Endothelial cell of umbilical vein (primary cell): ENCODE measurements at regions not wholly inside any gene's neighbourhood (a gene's known extent, or its start where the extent isn't known, plus 50 kb on each side); places are given as distances from the start of the nearest gene placed in this dataset.

ENCODE experiments used
- BruUV-seq: library from RNA; stranded (reverse); fragments of 400-500 nt; replicated peaks from 2 replicates; lab custom pipeline; 2021; lab: Mats Ljungman, UMichigan
- CTCF ChIA-PET: fragments of 300-600, 350-600 bp; sonication (Branson Sonifier 250); formaldehyde crosslinking; loops from one replicate; lab custom pipeline; 2021; ENCODE audit warnings: antibody characterized with exemption, inconsistent platforms; lab: Charles Lee
- POLR2A ChIA-PET: fragments of 300-600, 350-600 bp; sonication (Branson Sonifier 250); formaldehyde crosslinking; loops from one replicate; lab custom pipeline; 2021; ENCODE audit warnings: antibody characterized with exemption, inconsistent platforms; lab: Charles Lee
- DNase-seq: peaks from one replicate; pipeline ENCODE4 v3.0.0-alpha.2; 2011; ENCODE audit warnings: low read depth, low spot score
- FAIRE-seq: peaks from 2 replicates; lab custom pipeline; 2011; peaks lifted over from hg19 to GRCh38; lab: Jason Lieb, UNC
- H2AFZ ChIP-seq: 2 replicates; pipeline ENCODE4 v1.6.0; 2012; ENCODE audit warnings: low read depth, low read length, control low read depth, inconsistent platforms
- H3K27ac ChIP-seq: 2 replicates; pipeline ENCODE4 v1.5.1; 2011; ENCODE audit warnings: low read depth, mild to moderate bottlenecking, control low read depth, low read length, moderate library complexity; ENCODE audit not compliant: insufficient read depth
- H3K27me3 ChIP-seq, 2 experiments: 2 replicates each; pipeline versions ENCODE4 v1.6.0 to v1.6.1; 2011; ENCODE audit warnings: low read length in 2 of 2, mixed read lengths in 1 of 2; ENCODE audit not compliant: control insufficient read depth in 2 of 2, insufficient read depth in 2 of 2
- H3K36me3 ChIP-seq, 2 experiments: 2 replicates in 1 of 2; 3 replicates in 1 of 2; pipeline ENCODE4 v1.5.1; 2011; ENCODE audit warnings: low read length in 2 of 2, mild to moderate bottlenecking in 1 of 2, moderate library complexity in 1 of 2; ENCODE audit not compliant: control insufficient read depth in 2 of 2, insufficient read depth in 2 of 2; ENCODE audit errors: extremely low read depth in 1 of 2
- H3K4me1 ChIP-seq: 3 replicates; pipeline ENCODE4 v1.5.1; 2011; ENCODE audit warnings: mild to moderate bottlenecking, low read length; ENCODE audit not compliant: control insufficient read depth, insufficient read depth; ENCODE audit errors: extremely low read depth
- H3K4me2 ChIP-seq: 2 replicates; pipeline ENCODE4 v1.6.1; 2011; ENCODE audit warnings: low read length, control low read depth, mixed read lengths; ENCODE audit not compliant: insufficient read depth
- H3K4me3 ChIP-seq, 3 experiments: fragments of 200-600 bp in 1 of 3; sonication (generic), shearing (Covaris generic) in 1 of 3; replicated peaks in 1 of 3; 2 replicates each; pipeline ENCODE4 v1.5.1; 2011 to 2016; ENCODE audit warnings: control low read depth in 3 of 3, low read length in 3 of 3, mild to moderate bottlenecking in 2 of 3, inconsistent platforms in 1 of 3, low read depth in 1 of 3, moderate library complexity in 1 of 3; ENCODE audit not compliant: insufficient read depth in 1 of 3
- H3K79me2 ChIP-seq: 2 replicates; pipeline ENCODE4 v1.6.0; 2012; ENCODE audit warnings: low read length, inconsistent platforms; ENCODE audit not compliant: control insufficient read depth, insufficient read depth
- H3K9ac ChIP-seq: replicated peaks from 2 replicates; pipeline ENCODE3; 2011; ENCODE audit warnings: low read length, control low read depth; ENCODE audit not compliant: insufficient read depth; ENCODE audit errors: extremely low read depth
- H3K9me1 ChIP-seq: replicated peaks from 3 replicates; pipeline ENCODE4 v1.6.0; 2011; ENCODE audit warnings: mild to moderate bottlenecking, low read length; ENCODE audit not compliant: control insufficient read depth, insufficient read depth; ENCODE audit errors: extremely low read depth
- H3K9me3 ChIP-seq: replicated peaks from 2 replicates; pipeline ENCODE4 v1.5.1; 2012; ENCODE audit warnings: low read length, inconsistent platforms; ENCODE audit not compliant: control insufficient read depth, insufficient read depth
- H4K20me1 ChIP-seq: replicated peaks from 2 replicates; pipeline ENCODE3; 2011; ENCODE audit warnings: mild to moderate bottlenecking, low read length; ENCODE audit not compliant: control insufficient read depth, insufficient read depth; ENCODE audit errors: extremely low read depth
- CTCF ChIP-seq, 2 donors: IDR thresholded peaks; 1 replicate in 1 of 2; 2 replicates in 1 of 2; pipeline ENCODE4 v1.5.1; 2011; ENCODE audit warnings: low read length in 2 of 2, mild to moderate bottlenecking in 2 of 2, moderate library complexity in 2 of 2, control low read depth in 1 of 2, inconsistent platforms in 1 of 2, low read depth in 1 of 2; ENCODE audit not compliant: insufficient read depth in 1 of 2; ENCODE audit errors: extremely low read depth in 1 of 2
- EZH2 ChIP-seq: IDR thresholded peaks from 2 replicates; pipeline ENCODE4 v1.6.1; 2012; ENCODE audit warnings: borderline replicate concordance, low read depth, mild to moderate bottlenecking, moderate library complexity, low read length, inconsistent platforms; ENCODE audit not compliant: severe bottlenecking
- FOS ChIP-seq: IDR thresholded peaks from 2 replicates; pipeline ENCODE4 v1.6.1; 2011; ENCODE audit warnings: mild to moderate bottlenecking, low read length, moderate library complexity, borderline replicate concordance; ENCODE audit not compliant: insufficient read depth
- GATA2 ChIP-seq: IDR thresholded peaks from 2 replicates; pipeline ENCODE4 v1.7.0; 2011; ENCODE audit warnings: low read depth, mild to moderate bottlenecking, moderate library complexity, mixed read lengths, low read length; ENCODE audit not compliant: insufficient read length, insufficient read depth
- JUN ChIP-seq: IDR thresholded peaks from 2 replicates; pipeline ENCODE4 v1.6.1; 2011; ENCODE audit warnings: borderline replicate concordance, low read depth; ENCODE audit not compliant: insufficient read length, insufficient read depth
- MAX ChIP-seq: IDR thresholded peaks from 2 replicates; pipeline ENCODE4 v1.6.1; 2011; ENCODE audit not compliant: insufficient read depth, insufficient read length
- MYC ChIP-seq: IDR thresholded peaks from one replicate; pipeline ENCODE4 v1.6.1; 2011; ENCODE audit warnings: mild to moderate bottlenecking, low read depth, low read length
- POLR2A ChIP-seq: IDR thresholded peaks from 2 replicates; pipeline ENCODE4 v1.6.1; 2012; ENCODE audit warnings: low read depth, mild to moderate bottlenecking, control low read depth, low read length
- POLR2AphosphoS5 ChIP-seq: IDR thresholded peaks from 2 replicates; pipeline ENCODE4 v1.6.1; 2012; ENCODE audit warnings: low read depth, mild to moderate bottlenecking, control low read depth, low read length, moderate library complexity; ENCODE audit not compliant: insufficient read depth
- dilution Hi-C: fragments of 300-500 bp; cut with MboI; formaldehyde crosslinking; loops from one replicate; pipeline ENCODE4 v1.15.0; 2019; ENCODE audit warnings: low sequenced_read_pairs; ENCODE audit not compliant: extremely low pct_ligation_motif_present
- intact Hi-C: fragments of 100-400 bp; cut with micrococcal nuclease; formaldehyde crosslinking; loops from one replicate; pipeline ENCODE4 v1.10.0; 2022

- Histone ChIP-seq H2AFZ (no peak overlapping the region), H3K27me3 (no peaks in the 10 kb centered on the region), H3K36me3 (no peaks in the 10 kb centered on the region), H3K9me1 (no peaks in the 10 kb centered on the region), H3K27ac (no peak overlapping the region), H3K9ac (no peak overlapping the region), H4K20me1 (no peaks in the 10 kb centered on the region), H3K79me2 (no peaks in the 10 kb centered on the region), H3K9me3 (no peaks in the 10 kb centered on the region), H3K4me2 (no peak overlapping the region), H3K4me1 (peaks cover 2% of the 10 kb centered on the region), H3K4me3 (no peak overlapping the region)
- FAIRE-seq (no peak), DNase-seq (no peak)
- ChIA-PET CTCF (no interaction called here), POLR2A (no interaction called here)
- dilution Hi-C loops (no loop called here), intact Hi-C loops (no loop called here)
- TF ChIP-seq JUN, result no peak
- TF ChIP-seq MYC, result no peak
- TF ChIP-seq FOS, result no peak
- no peak for TF ChIP-seq POLR2A
- no peak for TF ChIP-seq MAX
- BruUV-seq, result no TSS peak
Observed at GRCh38 chr3:95711789-95712188, 1102.6 kb upstream of the EPHA6 start.

GRCh38 chr3:95715128-95715527, 1099.3 kb upstream of the EPHA6 start:
- dilution Hi-C loops, result no loop called here
- intact Hi-C loops, result no loop called here
- no peak overlapping the region for H3K9ac ChIP-seq
- FAIRE-seq, result no peak
- H2AFZ ChIP-seq, result no peak overlapping the region
- H3K27ac ChIP-seq, result no peak overlapping the region
- no peaks in the 10 kb centered on the region for H3K36me3 ChIP-seq
- no peaks in the 10 kb centered on the region for H3K27me3 ChIP-seq
- no peak overlapping the region for H3K4me3 ChIP-seq
- BruUV-seq, result no TSS peak
- H3K4me1 ChIP-seq, result peaks cover 10% of the 10 kb centered on the region
- no peak overlapping the region for H3K4me2 ChIP-seq
- ChIA-PET POLR2A (no interaction called here), CTCF (no interaction called here)
- no peaks in the 10 kb centered on the region for H3K9me3 ChIP-seq
- H4K20me1 ChIP-seq, result no peaks in the 10 kb centered on the region
- H3K79me2 ChIP-seq, result no peaks in the 10 kb centered on the region
- no peaks in the 10 kb centered on the region for H3K9me1 ChIP-seq
- DNase-seq, result no peak
- TF ChIP-seq POLR2A (no peak), JUN (no peak), MAX (no peak), CTCF (IDR thresholded peaks at IDR 0.05; ENCODE audit: extremely low read depth in 1 of 2, insufficient read depth in 1 of 2, low read depth in 1 of 2, low read length in 2 of 2) (no peak), MYC (no peak), FOS (no peak), GATA2 (no peak), POLR2AphosphoS5 (no peak), EZH2 (no peak)
